HepG2 (cell line): ENCODE measurements at regions not wholly inside any gene's neighbourhood (a gene's known extent, or its start where the extent isn't known, plus 50 kb on each side); places are given as distances from the start of the nearest gene placed in this dataset.

ENCODE experiments used
- AFF4 ChIP-seq: sonication (generic); formaldehyde crosslinking; IDR thresholded peaks from 2 replicates; pipeline ENCODE4 v1.4.0; 2020; ENCODE audit warnings: missing genetic modification reagents
- BATF2 ChIP-seq: sonication (generic); formaldehyde crosslinking; IDR thresholded peaks from 2 replicates; pipeline ENCODE4 v1.8.0; 2022; ENCODE audit warnings: mild to moderate bottlenecking, missing genetic modification reagents, moderate library complexity
- EED ChIP-seq: sonication (generic); formaldehyde crosslinking; IDR thresholded peaks from 2 replicates; pipeline ENCODE4 v1.5.0; 2020; ENCODE audit warnings: mild to moderate bottlenecking, missing genetic modification reagents
- ESRRA ChIP-seq: sonication (generic); formaldehyde crosslinking; IDR thresholded peaks from 2 replicates; pipeline ENCODE4 v1.5.1; 2020; ENCODE audit warnings: mild to moderate bottlenecking, low read depth, missing genetic modification reagents
- HOXA7 ChIP-seq: sonication (generic); formaldehyde crosslinking; IDR thresholded peaks from 2 replicates; pipeline ENCODE4 v1.8.1; 2022; ENCODE audit warnings: mild to moderate bottlenecking, missing genetic modification reagents, moderate library complexity
- NCOA1 ChIP-seq: sonication (generic); formaldehyde crosslinking; IDR thresholded peaks from 2 replicates; pipeline ENCODE4 v1.9.0; 2021; ENCODE audit warnings: missing genetic modification reagents
- POLR2A ChIP-seq, 2 experiments: IDR thresholded peaks; 2 replicates each; pipeline ENCODE4 v1.6.1; 2011; ENCODE audit warnings: low read depth in 2 of 2, low read length in 2 of 2, mild to moderate bottlenecking in 1 of 2, moderate library complexity in 1 of 2; ENCODE audit not compliant: insufficient read depth in 1 of 2
- TFAP4 ChIP-seq: sonication (generic); IDR thresholded peaks from 2 replicates; pipeline ENCODE4 v1.6.1; 2016; ENCODE audit warnings: low read depth, borderline replicate concordance
- TRIM22 ChIP-seq: fragments of 450-650 bp; IDR thresholded peaks from 2 replicates; pipeline ENCODE4 v1.6.1; 2017
- ZNF281 ChIP-seq: sonication (generic); formaldehyde crosslinking; IDR thresholded peaks from 2 replicates; pipeline ENCODE4 v1.4.0; 2020; ENCODE audit warnings: missing genetic modification reagents, borderline replicate concordance

- no peak for TF ChIP-seq ZNF281 (CRISPR knock-in tag)
- no peak for TF ChIP-seq AFF4 (CRISPR knock-in tag)
- TF ChIP-seq TFAP4 = no peak
- no peak for TF ChIP-seq NCOA1 (CRISPR knock-in tag)
- TF ChIP-seq TRIM22 = no peak
- no peak for TF ChIP-seq ESRRA (CRISPR knock-in tag)
- no peak for TF ChIP-seq HOXA7 (CRISPR knock-in tag)
- TF ChIP-seq EED (CRISPR knock-in tag) = no peak
- no peak for TF ChIP-seq BATF2 (CRISPR knock-in tag)
- no peak for TF ChIP-seq POLR2A (IDR thresholded peaks at IDR 0.05; ENCODE audit: insufficient read depth in 1 of 2, low read depth in 2 of 2, low read length in 2 of 2)
Observed at GRCh38 chr2:174669336-174669735, 71.7 kb upstream of the WIPF1 start.
